ENCODE measurements at regions not wholly inside any gene's neighbourhood (a gene's known extent, or its start where the extent isn't known, plus 50 kb on each side); places are given as distances from the start of the nearest gene placed in this dataset.

GRCh38 chr2:240298803-240299709 is 136.4 kb upstream of the GPC1 start:
- Histone ChIP-seq H3K4me1 (ENCODE audit: control insufficient read depth, insufficient read depth, low read length) (no peaks in the 10 kb centered on the region), H3K36me3 (ENCODE audit: control insufficient read depth, insufficient read depth, low read length) (no peaks in the 10 kb centered on the region), H3K4me3 (ENCODE audit: low read length) (no peak overlapping the region), H3K27ac (ENCODE audit: low read depth, low read length) (no peak overlapping the region), H3K9ac (ENCODE audit: low read length) (no peak overlapping the region), H3K27me3 (ENCODE audit: control insufficient read depth, insufficient read depth, low read length) (no peaks in the 10 kb centered on the region)

- Histone ChIP-seq H3K27me3 (ENCODE audit: control insufficient read depth, insufficient read depth, low read length) (no peaks in the 10 kb centered on the region), H3K9ac (ENCODE audit: low read length) (no peak overlapping the region), H3K4me3 (ENCODE audit: low read length) (no peak overlapping the region), H3K4me1 (ENCODE audit: control insufficient read depth, insufficient read depth, low read length) (no peaks in the 10 kb centered on the region), H3K36me3 (ENCODE audit: control insufficient read depth, insufficient read depth, low read length) (no peaks in the 10 kb centered on the region), H3K27ac (ENCODE audit: low read depth, low read length) (no peak overlapping the region)
Observed at GRCh38 chr2:240299710-240300068, 135.8 kb upstream of the GPC1 start.

- Histone ChIP-seq H3K27me3 (ENCODE audit: control insufficient read depth, insufficient read depth, low read length) (no peaks in the 10 kb centered on the region), H3K9ac (ENCODE audit: low read length) (no peak overlapping the region), H3K4me3 (ENCODE audit: low read length) (no peak overlapping the region), H3K36me3 (ENCODE audit: control insufficient read depth, insufficient read depth, low read length) (no peaks in the 10 kb centered on the region), H3K4me1 (ENCODE audit: control insufficient read depth, insufficient read depth, low read length) (no peaks in the 10 kb centered on the region), H3K27ac (ENCODE audit: low read depth, low read length) (no peak overlapping the region)
Observed at GRCh38 chr2:240300261-240300821, 135.1 kb upstream of the GPC1 start.

GRCh38 chr2:240300840-240301239 is 134.6 kb upstream of the GPC1 start:
- Histone ChIP-seq H3K27ac (ENCODE audit: low read depth, low read length) (no peak overlapping the region), H3K4me3 (ENCODE audit: low read length) (no peak overlapping the region), H3K4me1 (ENCODE audit: control insufficient read depth, insufficient read depth, low read length) (no peaks in the 10 kb centered on the region), H3K36me3 (ENCODE audit: control insufficient read depth, insufficient read depth, low read length) (no peaks in the 10 kb centered on the region), H3K9ac (ENCODE audit: low read length) (no peak overlapping the region), H3K27me3 (ENCODE audit: control insufficient read depth, insufficient read depth, low read length) (no peaks in the 10 kb centered on the region)

- H3K36me3 ChIP-seq (ENCODE audit: control insufficient read depth, insufficient read depth, low read length): no peaks in the 10 kb centered on the region
- no peaks in the 10 kb centered on the region for H3K4me1 ChIP-seq (ENCODE audit: control insufficient read depth, insufficient read depth, low read length)
- no peak overlapping the region for H3K27ac ChIP-seq (ENCODE audit: low read depth, low read length)
- no peaks in the 10 kb centered on the region for H3K27me3 ChIP-seq (ENCODE audit: control insufficient read depth, insufficient read depth, low read length)
- no peak overlapping the region for H3K9ac ChIP-seq (ENCODE audit: low read length)
- H3K4me3 ChIP-seq (ENCODE audit: low read length): no peak overlapping the region
Observed at GRCh38 chr2:240301256-240301795, 134.1 kb upstream of the GPC1 start.

- Histone ChIP-seq H3K9ac (ENCODE audit: low read length) (no peak overlapping the region), H3K4me3 (ENCODE audit: low read length) (no peak overlapping the region), H3K4me1 (ENCODE audit: control insufficient read depth, insufficient read depth, low read length) (no peaks in the 10 kb centered on the region), H3K27me3 (ENCODE audit: control insufficient read depth, insufficient read depth, low read length) (no peaks in the 10 kb centered on the region), H3K36me3 (ENCODE audit: control insufficient read depth, insufficient read depth, low read length) (no peaks in the 10 kb centered on the region), H3K27ac (ENCODE audit: low read depth, low read length) (no peak overlapping the region)
Observed at GRCh38 chr2:240302041-240302440, 133.4 kb upstream of the GPC1 start.

- Histone ChIP-seq H3K36me3 (ENCODE audit: control insufficient read depth, insufficient read depth, low read length) (no peaks in the 10 kb centered on the region), H3K4me3 (ENCODE audit: low read length) (no peak overlapping the region), H3K9ac (ENCODE audit: low read length) (no peak overlapping the region), H3K27ac (ENCODE audit: low read depth, low read length) (no peak overlapping the region), H3K4me1 (ENCODE audit: control insufficient read depth, insufficient read depth, low read length) (no peaks in the 10 kb centered on the region), H3K27me3 (ENCODE audit: control insufficient read depth, insufficient read depth, low read length) (no peaks in the 10 kb centered on the region)
Observed at GRCh38 chr2:240302933-240303595, 132.4 kb upstream of the GPC1 start.

GRCh38 chr2:240303896-240304745 is 131.3 kb upstream of the GPC1 start:
- Histone ChIP-seq H3K27ac (ENCODE audit: low read depth, low read length) (no peak overlapping the region), H3K4me3 (ENCODE audit: low read length) (no peak overlapping the region), H3K9ac (ENCODE audit: low read length) (no peak overlapping the region), H3K36me3 (ENCODE audit: control insufficient read depth, insufficient read depth, low read length) (no peaks in the 10 kb centered on the region), H3K4me1 (ENCODE audit: control insufficient read depth, insufficient read depth, low read length) (no peaks in the 10 kb centered on the region), H3K27me3 (ENCODE audit: control insufficient read depth, insufficient read depth, low read length) (no peaks in the 10 kb centered on the region)

GRCh38 chr2:240304746-240305161 is 130.7 kb upstream of the GPC1 start:
- H3K4me1 ChIP-seq (ENCODE audit: control insufficient read depth, insufficient read depth, low read length): no peaks in the 10 kb centered on the region
- no peak overlapping the region for H3K4me3 ChIP-seq (ENCODE audit: low read length)
- H3K9ac ChIP-seq (ENCODE audit: low read length): no peak overlapping the region
- no peaks in the 10 kb centered on the region for H3K36me3 ChIP-seq (ENCODE audit: control insufficient read depth, insufficient read depth, low read length)
- H3K27me3 ChIP-seq (ENCODE audit: control insufficient read depth, insufficient read depth, low read length): no peaks in the 10 kb centered on the region
- H3K27ac ChIP-seq (ENCODE audit: low read depth, low read length): no peak overlapping the region

- no peaks in the 10 kb centered on the region for H3K36me3 ChIP-seq (ENCODE audit: control insufficient read depth, insufficient read depth, low read length)
Observed at GRCh38 chr2:240305369-240305962, 130.0 kb upstream of the GPC1 start.

GRCh38 chr2:240306185-240306584 is 129.3 kb upstream of the GPC1 start:
- Histone ChIP-seq H3K9ac (ENCODE audit: low read length) (no peak overlapping the region), H3K36me3 (ENCODE audit: control insufficient read depth, insufficient read depth, low read length) (no peaks in the 10 kb centered on the region), H3K4me1 (ENCODE audit: control insufficient read depth, insufficient read depth, low read length) (no peaks in the 10 kb centered on the region), H3K4me3 (ENCODE audit: low read length) (no peak overlapping the region), H3K27ac (ENCODE audit: low read depth, low read length) (no peak overlapping the region), H3K27me3 (ENCODE audit: control insufficient read depth, insufficient read depth, low read length) (no peaks in the 10 kb centered on the region)

More at GRCh38 chr2:240305369-240305962, 130.0 kb upstream of the GPC1 start:
- H3K4me3 ChIP-seq (ENCODE audit: low read length): no peak overlapping the region
- H3K27ac ChIP-seq (ENCODE audit: low read depth, low read length): no peak overlapping the region
- H3K9ac ChIP-seq (ENCODE audit: low read length): no peak overlapping the region
- H3K27me3 ChIP-seq (ENCODE audit: control insufficient read depth, insufficient read depth, low read length): no peaks in the 10 kb centered on the region
- H3K4me1 ChIP-seq (ENCODE audit: control insufficient read depth, insufficient read depth, low read length): no peaks in the 10 kb centered on the region

All from rectal smooth muscle tissue (tissue), 1 donor.